ENCODE measurements at regions not wholly inside any gene's neighbourhood (a gene's known extent, or its start where the extent isn't known, plus 50 kb on each side); places are given as distances from the start of the nearest gene placed in this dataset.
A peak's percentile ranks its signal among the peaks of the same experiment; 100 is the strongest.
"Not testable (repeated sequence)": the region's sequence is repeated elsewhere in the genome, so short reads cannot be mapped to it uniquely, and the experiment has no call there.

DNA sequence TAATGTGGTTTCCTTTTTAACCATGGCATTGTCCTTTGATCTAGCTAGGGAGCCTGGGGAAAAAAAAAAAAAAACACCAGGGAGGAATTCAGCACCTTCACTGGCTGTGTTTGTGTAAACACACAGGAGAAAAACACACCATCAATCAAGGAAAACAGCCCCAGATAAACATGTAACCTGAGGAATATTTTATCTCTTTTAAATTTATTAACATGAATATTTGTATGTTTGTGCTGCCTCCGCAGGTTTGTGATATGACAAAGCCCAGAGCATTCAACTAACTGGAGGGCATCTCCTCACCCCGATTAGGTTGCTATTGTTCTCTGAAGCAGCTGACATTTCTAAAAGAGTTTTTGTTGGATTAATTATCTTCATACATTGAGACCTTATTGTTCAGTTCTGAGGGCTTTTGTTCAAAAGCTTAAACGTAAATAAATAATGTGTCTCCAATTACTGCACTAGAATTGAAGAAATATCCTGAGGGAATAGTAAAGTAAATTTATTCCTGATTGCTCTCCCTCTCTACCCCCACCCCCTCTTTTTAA, 89.4 kb upstream of the SEMA3E start:
- no peak for DNase-seq (ENCODE audit: low read depth)

DNA sequence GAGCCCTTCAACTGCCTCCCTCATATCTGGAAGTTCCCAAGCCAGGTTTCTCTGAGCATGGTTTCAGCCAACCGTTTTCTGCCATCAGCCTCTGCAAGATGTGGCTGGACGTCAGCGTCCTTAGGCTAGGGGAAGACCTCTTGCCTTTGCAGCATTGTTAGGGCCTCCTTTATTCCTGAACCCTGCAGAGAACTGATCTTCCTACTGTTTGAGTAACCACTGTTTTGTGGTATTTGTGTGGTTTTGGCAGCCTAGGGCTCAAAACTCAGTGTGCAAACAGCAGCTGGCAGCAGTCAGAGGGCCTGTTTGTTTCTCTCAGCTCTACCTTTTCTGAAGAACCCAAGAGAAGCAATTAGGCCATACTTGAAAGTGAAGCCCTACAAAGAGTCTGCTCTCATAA, 83.4 kb upstream of the SEMA3E start:
- DNase-seq (ENCODE audit: low read depth) = peak; percentile 3

DNA sequence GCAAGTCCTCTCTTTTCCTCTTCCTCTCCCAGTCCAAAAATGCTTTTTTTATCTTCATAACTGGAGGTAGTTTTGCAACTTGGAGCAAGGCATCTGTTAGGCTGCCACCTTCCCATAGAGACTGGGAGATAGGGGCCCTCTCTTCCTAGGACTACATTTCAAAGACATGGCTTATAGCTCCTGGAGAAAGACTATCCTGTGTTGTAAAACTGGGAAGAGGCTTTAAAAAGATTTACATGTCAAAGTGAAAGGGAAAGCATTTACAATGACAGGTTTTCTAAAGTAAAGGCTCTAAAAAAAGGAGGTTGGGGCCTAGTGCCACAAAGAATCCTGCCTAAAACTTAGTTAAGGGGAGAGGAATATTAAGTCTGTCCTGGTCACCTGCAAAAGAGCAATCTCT, 82.2 kb upstream of the SEMA3E start:
- DNase-seq (ENCODE audit: low read depth) = no peak

DNA sequence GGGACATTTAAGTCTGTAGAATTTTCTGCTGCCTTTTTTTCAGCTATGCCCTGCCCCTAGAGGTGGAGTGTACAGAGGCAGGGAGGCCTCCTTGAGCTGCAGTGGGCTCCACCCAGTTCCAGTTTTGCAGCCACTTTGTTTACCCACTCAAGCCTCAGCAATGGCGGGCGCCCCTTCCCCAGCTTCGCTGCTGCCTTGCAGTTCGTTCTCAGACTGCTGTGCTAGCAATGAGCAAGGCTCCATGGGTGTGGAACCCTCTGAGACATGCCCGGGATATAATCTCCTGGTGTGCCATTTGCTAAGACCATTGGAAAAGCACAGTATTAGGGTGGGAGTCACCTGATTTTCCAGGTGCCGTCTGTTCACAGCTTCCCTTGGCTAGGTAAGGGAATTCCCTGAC, 68.0 kb upstream of the SEMA3E start:
- DNase-seq (ENCODE audit: low read depth) = not testable (repeated sequence)

DNA sequence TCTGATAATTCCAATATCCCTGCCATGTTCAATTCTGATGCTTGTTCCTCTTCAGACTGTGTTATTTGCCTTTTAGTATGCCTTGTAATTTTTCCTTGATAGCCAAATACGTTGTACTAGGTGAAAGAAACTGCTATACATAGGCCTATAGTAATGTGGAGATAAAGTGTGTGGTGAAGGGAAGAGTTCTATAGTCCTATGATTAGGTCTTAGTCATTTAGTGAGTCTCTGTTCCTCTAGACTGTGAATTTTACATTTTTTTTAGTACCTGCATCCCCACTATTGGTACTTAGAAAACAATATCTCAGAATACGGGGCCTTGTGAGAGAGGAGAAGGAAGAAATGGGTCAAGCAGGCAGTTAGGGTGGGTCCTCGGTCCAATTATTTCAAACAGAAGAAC, 59.6 kb upstream of the SEMA3E start:
- no peak for DNase-seq (ENCODE audit: low read depth)

DNA sequence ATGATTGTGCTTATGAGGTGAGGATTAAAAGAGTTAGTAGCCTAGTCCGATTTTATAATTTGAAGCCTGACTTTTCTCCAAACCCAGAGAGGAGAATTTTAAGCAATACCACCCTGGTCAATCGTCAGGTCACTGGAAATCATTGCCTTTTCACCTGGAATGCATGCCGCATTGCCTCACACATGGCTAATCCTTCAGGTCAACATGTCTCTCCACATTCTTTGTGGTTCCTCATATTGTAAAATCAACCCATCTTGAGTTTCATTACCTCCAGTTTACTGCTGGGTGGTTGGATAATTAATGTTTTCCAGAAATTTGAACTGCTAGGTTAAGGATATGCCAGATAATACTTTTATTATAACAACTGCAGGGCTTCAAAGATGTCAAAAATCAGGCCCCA, 55.6 kb upstream of the SEMA3E start:
- no peak for DNase-seq (ENCODE audit: low read depth)

DNA sequence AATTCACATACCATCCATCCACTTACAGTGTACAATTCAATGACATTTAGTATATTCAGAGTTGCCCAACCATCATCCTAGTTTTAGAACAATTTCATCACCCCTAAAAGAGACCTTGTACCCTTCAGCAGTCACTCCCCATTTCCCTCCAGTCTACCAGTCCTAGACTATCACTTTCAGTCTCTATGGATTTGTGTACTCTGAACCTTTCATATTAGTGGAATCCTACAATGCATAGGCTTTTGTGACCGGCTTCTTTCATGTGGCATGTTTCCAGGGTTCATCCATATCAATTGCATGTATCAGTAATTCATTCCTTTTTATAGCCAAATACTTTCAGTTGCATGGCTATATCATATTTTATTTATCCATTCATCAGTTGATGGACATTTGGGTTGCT, 53.5 kb upstream of the SEMA3E start:
- no peak for DNase-seq (ENCODE audit: low read depth)

DNA sequence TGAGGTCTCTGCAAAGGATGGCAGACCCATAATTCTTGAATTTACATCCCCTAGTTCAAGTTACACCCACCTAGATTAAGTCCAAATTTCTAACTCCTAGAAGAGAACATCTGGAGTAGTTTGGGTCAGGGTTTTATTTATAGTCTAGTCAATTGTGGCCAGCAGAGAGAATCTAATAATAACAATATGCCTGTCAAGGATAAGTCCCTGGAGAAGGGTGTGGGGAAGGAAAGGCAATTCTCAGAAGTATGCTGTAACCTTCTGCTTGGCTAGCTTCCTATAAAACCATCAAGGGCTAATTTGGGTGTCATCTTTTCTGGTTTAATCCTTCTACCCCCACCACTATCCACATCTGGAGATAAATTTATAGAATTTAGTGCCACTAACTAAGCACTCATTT, 52.8 kb upstream of the SEMA3E start:
- no peak for DNase-seq (ENCODE audit: low read depth)
